ENCODE measurements at regions not wholly inside any gene's neighbourhood (a gene's known extent, or its start where the extent isn't known, plus 50 kb on each side); places are given as distances from the start of the nearest gene placed in this dataset.

GRCh38 chr4:1523506-1523905, 117.3 kb upstream of the NKX1-1 start:
- TF ChIP-seq CTCF (IDR thresholded peaks at IDR 0.05) (no peak), POLR2A (IDR thresholded peaks at IDR 0.05) (no peak)

Data from testis (tissue), 2 donors.